HG03139 (cell line): ENCODE measurements at regions not wholly inside any gene's neighbourhood (a gene's known extent, or its start where the extent isn't known, plus 50 kb on each side); places are given as distances from the start of the nearest gene placed in this dataset.

Experiments
- ATAC-seq: cut with Tn5 transposase; IDR thresholded peaks from one replicate; pipeline ENCODE4 v1.9.1; 2021; ENCODE audit not compliant: unreplicated experiment

GRCh38 chr18:10056506-10056905 is 142.7 kb downstream of the VAPA start:
- ATAC-seq, result no peak

DNA sequence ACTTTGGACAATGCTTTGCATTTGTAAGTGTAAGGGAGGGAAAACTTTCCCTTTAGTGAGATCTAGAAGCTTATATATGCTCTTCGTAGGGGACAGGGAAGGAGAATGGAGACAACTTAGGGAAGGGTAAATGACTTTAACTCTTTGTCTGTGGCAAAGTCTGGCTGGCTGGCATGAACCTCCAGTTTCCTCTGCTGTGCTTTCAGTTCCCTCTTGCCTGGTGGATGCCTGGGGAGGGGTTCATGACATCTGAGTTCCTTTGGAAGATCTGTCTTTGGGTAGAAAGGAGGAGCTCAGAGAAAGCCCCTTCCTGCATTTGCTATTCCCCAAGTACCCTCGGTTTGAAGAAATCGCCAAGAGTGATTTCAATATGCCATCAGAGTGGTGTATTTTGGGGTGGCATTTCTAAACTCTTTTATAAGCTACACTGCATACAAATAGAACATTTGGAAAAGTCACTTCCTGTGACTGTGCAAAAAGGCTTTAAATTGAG is 143.6 kb downstream of the VAPA start:
- no peak for ATAC-seq

- ATAC-seq, result no peak
Observed at GRCh38 chr18:10057894-10058791, 144.3 kb downstream of the VAPA start.

GRCh38 chr18:10059610-10060468 is 146.0 kb downstream of the VAPA start:
- no peak for ATAC-seq

DNA sequence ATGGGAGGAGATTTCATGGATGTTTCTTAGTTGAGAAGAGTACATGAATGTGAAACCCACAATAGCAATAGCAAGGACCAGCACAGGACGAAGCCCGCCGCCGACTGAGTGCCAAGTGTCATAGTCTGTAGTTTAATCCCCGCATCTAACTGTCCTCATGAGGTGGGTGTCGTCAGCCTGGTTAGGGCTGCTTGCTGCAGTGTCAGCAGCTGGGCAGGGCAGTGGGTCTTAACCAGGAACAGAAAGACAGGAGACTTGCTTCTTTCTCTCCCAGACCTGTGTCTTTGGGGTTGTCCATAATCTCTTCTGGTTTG is 146.6 kb downstream of the VAPA start:
- no peak for ATAC-seq

DNA sequence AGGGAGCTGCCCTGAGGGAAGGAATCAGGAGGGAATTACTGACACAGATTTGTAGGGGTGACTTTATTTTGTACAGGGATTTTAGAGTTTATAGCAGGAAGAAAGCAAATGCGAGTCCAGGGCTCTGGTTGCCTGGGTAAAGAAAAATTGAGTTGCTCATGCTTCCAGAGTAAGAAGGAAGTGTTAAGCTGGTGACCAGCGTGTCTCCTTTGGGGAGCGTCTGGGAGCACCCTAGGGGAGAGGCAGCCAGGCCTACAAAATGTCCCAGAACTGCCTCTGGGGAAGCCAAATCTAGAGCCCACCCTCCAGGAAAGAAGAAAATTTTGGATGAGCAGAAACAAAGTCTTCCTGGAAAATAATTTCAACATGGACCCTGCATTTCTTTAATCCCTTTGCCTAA is 147.0 kb downstream of the VAPA start:
- ATAC-seq, result no peak

DNA sequence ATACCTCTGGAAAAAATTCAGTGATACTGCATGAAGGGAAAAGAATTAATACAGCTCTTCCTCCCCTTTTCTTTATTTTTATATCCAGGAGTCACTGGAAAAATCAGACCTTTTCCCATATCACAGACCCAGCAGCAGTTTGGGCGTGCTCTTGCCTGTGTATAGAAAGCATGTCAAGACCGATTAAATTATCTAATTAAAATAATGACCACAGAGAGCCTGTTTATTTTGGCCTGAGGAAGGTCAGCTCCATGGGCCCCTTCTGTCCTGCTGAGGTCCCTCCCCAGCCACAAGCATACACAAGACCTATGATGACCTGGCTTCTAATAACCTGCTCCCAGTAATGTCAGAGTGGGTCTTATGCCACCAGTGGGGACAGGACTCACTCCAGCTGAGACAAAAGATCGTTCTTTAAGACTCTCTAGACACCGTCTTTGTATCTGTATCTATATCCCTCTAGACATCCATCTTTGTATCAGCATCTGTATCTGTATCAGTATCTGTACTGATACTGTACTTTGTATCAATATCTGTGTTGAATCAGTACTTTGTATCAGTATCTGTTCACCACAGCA is 147.8 kb downstream of the VAPA start:
- ATAC-seq, result no peak

- no peak for ATAC-seq
Observed at GRCh38 chr18:10062302-10063300, 148.8 kb downstream of the VAPA start.

DNA sequence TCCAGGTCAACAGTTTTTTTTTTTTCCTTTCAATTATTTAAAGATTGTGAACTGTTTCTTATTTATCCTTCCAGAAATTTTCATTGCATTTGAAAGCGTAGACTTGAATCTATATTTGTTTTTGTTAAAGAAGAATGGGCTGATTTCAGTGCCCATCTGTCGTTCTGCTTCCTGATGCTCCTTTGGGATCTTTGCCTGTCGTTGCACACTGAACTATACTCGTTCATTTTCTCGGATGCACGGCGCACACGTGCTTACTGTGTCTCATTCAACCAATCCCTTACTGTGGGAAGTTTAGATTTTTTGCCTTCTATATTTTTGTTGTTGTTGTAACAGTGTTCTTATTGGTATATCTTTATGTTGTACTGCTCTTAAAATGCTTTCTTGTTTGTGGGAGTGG is 149.7 kb downstream of the VAPA start:
- no peak for ATAC-seq

DNA sequence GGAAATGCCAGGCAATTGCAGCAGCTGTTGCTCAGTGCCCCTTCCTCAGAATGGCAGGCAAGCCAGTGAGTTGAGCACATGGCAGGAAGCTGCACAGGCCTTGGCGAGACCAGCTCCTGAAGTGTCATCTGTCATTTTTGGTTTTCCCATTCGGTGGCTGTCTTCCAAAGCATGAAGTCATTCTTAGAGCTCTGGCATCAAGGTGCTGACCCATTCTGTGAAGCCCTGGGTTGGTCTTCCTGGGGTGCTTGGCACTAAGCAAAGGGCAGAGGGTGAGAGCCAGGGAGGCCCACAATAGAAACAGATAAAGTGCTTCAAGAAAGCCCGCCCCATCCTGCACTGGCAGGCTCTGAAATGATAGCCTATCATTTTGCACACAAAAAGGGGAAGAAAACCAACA is 150.5 kb downstream of the VAPA start:
- no peak for ATAC-seq

GRCh38 chr18:10065296-10065695 is 151.5 kb downstream of the VAPA start:
- ATAC-seq, result no peak

DNA sequence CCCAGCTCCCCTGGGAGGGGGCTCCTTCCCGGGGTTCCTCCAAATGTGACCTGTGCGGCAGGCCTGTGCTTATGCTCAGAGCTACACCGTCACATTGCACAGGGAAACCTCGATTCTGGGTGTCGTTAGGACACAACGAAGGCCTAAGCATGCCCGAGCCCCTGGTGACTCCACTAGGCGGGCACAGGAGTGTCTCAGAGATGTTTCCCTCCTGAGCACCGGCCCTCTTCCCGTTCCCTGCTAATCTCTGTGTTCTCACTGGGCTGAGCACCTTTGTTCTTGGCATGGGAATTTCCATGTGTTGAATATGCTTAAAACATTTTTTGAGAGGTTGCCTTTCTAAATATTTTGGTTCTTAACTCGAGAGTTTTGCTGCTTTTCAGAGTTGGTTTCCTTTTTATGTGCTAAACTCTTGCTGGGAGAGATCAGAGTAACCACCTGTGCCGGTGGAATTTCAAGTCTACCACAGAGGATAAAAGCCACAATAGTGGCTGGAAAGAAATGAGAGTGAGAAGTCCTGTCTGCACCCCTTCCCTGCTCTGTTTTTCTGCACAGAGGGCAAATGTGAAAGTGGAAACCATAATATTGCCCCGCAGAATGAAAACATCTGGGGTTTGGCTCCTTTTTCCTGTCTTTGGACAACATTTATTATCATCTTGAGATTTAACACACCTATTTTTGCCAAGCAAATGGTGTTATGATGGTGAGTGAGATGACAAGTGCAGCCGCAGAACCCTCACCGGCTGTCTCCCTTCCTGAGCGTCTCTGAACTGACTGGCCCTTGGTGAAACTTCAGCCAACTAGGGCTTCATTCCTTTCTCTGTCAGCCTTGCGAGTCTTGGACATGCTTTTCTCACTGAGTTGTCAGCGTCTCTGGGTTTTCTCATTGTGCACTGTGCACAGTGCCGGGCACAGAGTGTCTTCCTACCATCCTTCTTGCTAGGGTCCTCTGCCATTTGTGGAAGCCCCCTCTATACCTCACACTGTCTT is 154.1 kb downstream of the VAPA start:
- no peak for ATAC-seq

DNA sequence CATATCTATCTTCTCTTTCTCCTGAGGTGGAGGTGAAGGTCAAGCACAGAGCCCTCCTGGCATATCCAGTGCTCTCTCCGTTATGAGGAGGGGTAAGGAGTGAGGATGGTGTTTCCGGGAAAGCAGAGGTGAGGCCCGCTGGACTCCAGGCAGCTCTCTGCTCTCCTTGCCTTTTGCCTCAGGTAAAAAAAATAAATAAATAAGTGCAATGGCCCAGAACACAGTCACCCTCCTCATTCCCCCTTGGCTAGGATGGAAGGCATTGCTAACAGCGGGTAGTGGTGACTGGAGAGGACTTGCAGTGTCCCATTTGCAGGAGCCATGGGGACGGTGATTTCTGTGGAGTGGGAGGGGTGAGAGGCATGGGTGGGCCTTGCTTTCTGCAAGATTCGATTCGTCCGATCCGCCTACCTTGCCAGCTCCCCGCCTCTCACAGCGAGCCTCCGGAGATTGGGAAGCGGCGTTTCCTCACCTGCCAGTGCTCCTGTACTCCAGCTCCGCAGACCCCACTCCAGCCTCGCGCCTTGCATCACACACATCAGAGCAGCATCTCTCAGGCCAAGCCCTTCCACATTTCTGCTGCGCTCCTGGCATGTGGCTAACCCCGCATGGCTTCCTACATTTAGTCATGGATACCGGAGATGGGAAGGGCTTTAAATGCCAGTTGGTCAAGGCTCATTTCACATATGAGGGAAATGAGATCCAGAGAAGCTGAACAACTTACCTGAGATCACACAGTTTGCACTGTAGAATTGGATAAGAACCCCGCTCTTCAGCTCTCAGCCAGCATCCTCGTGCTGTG is 155.2 kb downstream of the VAPA start:
- no peak for ATAC-seq

GRCh38 chr18:10070561-10071000 is 156.8 kb downstream of the VAPA start:
- no peak for ATAC-seq

DNA sequence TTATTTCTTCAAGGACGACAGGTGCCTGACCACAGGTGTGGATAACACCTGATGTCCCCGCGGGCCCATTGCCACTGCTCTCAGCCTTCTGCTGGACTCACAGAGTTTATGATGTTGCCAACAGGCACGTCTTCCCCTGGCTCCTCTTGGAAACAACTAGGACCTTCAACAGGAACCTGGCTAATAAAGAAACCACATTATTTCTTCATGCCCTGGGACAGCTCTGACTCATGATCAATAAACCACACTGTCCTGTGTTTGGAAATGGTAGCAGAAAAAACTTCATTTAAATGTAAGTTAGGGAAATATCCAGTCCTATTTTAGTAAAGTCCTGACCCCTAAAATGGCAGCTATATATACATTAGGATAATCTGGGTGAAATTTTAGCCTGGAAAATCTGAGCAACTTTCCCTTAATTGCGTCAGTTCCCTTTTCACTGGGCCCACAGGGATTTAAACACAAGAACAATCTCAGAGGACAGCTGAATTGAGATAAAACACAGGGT is 158.9 kb downstream of the VAPA start:
- ATAC-seq, result no peak

GRCh38 chr18:10074110-10074509 is 160.3 kb downstream of the VAPA start:
- ATAC-seq, result no peak

GRCh38 chr18:10074728-10075127 is 160.9 kb downstream of the VAPA start:
- ATAC-seq, result no peak

DNA sequence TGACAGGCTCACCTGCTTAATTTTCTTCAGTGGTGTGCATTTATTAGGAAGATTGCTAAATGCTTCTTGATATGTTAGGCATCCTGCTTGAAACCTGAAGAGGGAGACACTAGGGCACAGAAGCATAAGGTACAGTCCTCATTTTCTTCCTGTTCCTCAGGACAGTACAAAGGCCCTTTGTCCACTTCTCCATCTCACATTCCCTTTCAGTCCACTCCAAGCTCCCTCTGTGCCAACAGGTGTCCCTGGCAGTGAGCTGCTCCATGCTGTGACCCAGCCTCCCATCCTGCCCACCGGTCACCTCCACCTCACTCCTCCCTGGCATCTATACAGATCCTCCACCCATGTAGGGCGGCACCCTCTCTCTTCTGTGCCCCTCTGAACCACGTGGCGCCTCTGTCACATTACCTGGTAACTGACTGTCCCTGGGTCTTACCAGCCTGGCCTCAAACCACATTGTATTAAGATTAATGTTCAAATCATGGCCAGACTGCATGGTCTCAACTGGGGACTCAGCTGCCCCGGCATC is 162.8 kb downstream of the VAPA start:
- no peak for ATAC-seq
